GM12878 (cell line): ENCODE measurements at regions not wholly inside any gene's neighbourhood (a gene's known extent, or its start where the extent isn't known, plus 50 kb on each side); places are given as distances from the start of the nearest gene placed in this dataset.

Source experiments
- ATAC-seq: fragments of 200-7000 bp; cut with Tn5 transposase; 3 replicates; pipeline ENCODE4 v1.9.1; 2020; ENCODE audit warnings: mild to moderate bottlenecking, moderate library complexity
- BruUV-seq: library from RNA; stranded (reverse); fragments of 400-500 nt; replicated peaks from 2 replicates; lab custom pipeline; 2021; lab: Mats Ljungman, UMichigan
- CTCF ChIA-PET: fragments of 300-600 bp; sonication (Branson Sonifier 250); formaldehyde crosslinking; extraction: SDS; loops from one replicate; lab custom pipeline; 2021; ENCODE audit warnings: inconsistent platforms; lab: Yijun Ruan, JAX
- POLR2A ChIA-PET: fragments of 350-600 bp; formaldehyde crosslinking; extraction: SDS; loops from one replicate; lab custom pipeline; 2021; ENCODE audit warnings: inconsistent platforms; lab: Charles Lee
- RAD21 ChIA-PET: fragments of 300-600 bp; sonication (Branson Sonifier 250); formaldehyde crosslinking; loops from one replicate; lab custom pipeline; 2023; ENCODE audit warnings: antibody characterized with exemption; ENCODE audit not compliant: unreplicated experiment; lab: Charles Lee
- SMC1A ChIA-PET: fragments of 300-600 bp; sonication (Branson Sonifier 250); formaldehyde crosslinking; loops from one replicate; lab custom pipeline; 2023; ENCODE audit not compliant: unreplicated experiment, uncharacterized antibody; lab: Charles Lee
- DNase-seq: peaks from one replicate; pipeline ENCODE4 v3.0.0-alpha.2; 2011; ENCODE audit warnings: low read depth, low spot score
- FAIRE-seq: peaks from 3 replicates; lab custom pipeline; 2011; peaks lifted over from hg19 to GRCh38; lab: Jason Lieb, UNC
- H2AFZ ChIP-seq: 2 replicates; pipeline ENCODE4 v1.6.0; 2011; ENCODE audit warnings: low read depth, low read length, control low read depth; ENCODE audit not compliant: control insufficient read depth
- H3K27ac ChIP-seq: 2 replicates; pipeline ENCODE4 v1.5.1; 2011; ENCODE audit warnings: control low read depth; ENCODE audit not compliant: control insufficient read depth, insufficient read depth
- H3K27me3 ChIP-seq, 2 experiments: replicated peaks in 1 of 2; 2 replicates each; pipeline versions ENCODE4 v1.6.0 to v1.6.1; 2011; ENCODE audit warnings: low read length in 1 of 2; ENCODE audit not compliant: control insufficient read depth in 2 of 2, insufficient read depth in 2 of 2
- H3K36me3 ChIP-seq, 2 experiments: 2 replicates each; pipeline ENCODE4 v1.5.1; 2011; ENCODE audit warnings: low read length in 1 of 2; ENCODE audit not compliant: control insufficient read depth in 2 of 2, insufficient read depth in 2 of 2
- H3K4me1 ChIP-seq: 2 replicates; pipeline ENCODE4 v1.6.1; 2011; ENCODE audit warnings: mild to moderate bottlenecking, low read length, moderate library complexity, mixed read lengths; ENCODE audit not compliant: control insufficient read depth, insufficient read depth
- H3K4me2 ChIP-seq: 2 replicates; pipeline ENCODE4 v1.6.0; 2011; ENCODE audit warnings: control low read depth; ENCODE audit not compliant: control insufficient read depth, insufficient read depth
- H3K4me3 ChIP-seq: fragments of 200-600 bp; sonication (generic); 2 replicates; pipeline ENCODE4 v1.5.1; 2016
- H3K79me2 ChIP-seq: 2 replicates; pipeline ENCODE4 v1.6.0; 2011; ENCODE audit warnings: low read length; ENCODE audit not compliant: control insufficient read depth, insufficient read depth
- H3K9ac ChIP-seq: 2 replicates; pipeline ENCODE4 v1.8.0; 2011; ENCODE audit warnings: low read length, control low read depth, mixed read lengths; ENCODE audit not compliant: control insufficient read depth, insufficient read depth
- H3K9me3 ChIP-seq: replicated peaks from 3 replicates; pipeline ENCODE4 v1.5.1; 2011; ENCODE audit warnings: mild to moderate bottlenecking, low read length; ENCODE audit not compliant: control insufficient read depth, insufficient read depth
- H4K20me1 ChIP-seq: 2 replicates; pipeline ENCODE4 v1.6.0; 2011; ENCODE audit not compliant: control insufficient read depth, insufficient read depth
- ATF7 ChIP-seq: fragments of 450-650 bp; IDR thresholded peaks from 2 replicates; pipeline ENCODE4 v1.6.1; 2016; ENCODE audit warnings: low read depth, mild to moderate bottlenecking
- ETV6 ChIP-seq, 2 experiments: fragments of 450-650 bp in 1 of 2; IDR thresholded peaks in 1 of 2; conservative IDR thresholded peaks in 1 of 2; 2 replicates each; pipeline ENCODE4 v1.6.1; 2014; ENCODE audit warnings: antibody characterized with exemption in 1 of 2, borderline replicate concordance in 1 of 2, low read depth in 1 of 2, mild to moderate bottlenecking in 1 of 2, moderate library complexity in 1 of 2
- GABPA ChIP-seq: IDR thresholded peaks from 2 replicates; pipeline ENCODE4 v1.6.1; 2014; ENCODE audit warnings: antibody characterized with exemption, low read depth, mild to moderate bottlenecking, inconsistent platforms
- MEF2B ChIP-seq: fragments of 450-650 bp; IDR thresholded peaks from 2 replicates; pipeline ENCODE4 v1.6.1; 2018; ENCODE audit warnings: mild to moderate bottlenecking, moderate library complexity; ENCODE audit not compliant: partially characterized antibody, poor library complexity, severe bottlenecking
- MTA2 ChIP-seq: fragments of 450-650 bp; IDR thresholded peaks from 2 replicates; pipeline ENCODE4 v1.6.1; 2016; ENCODE audit warnings: low read depth, mild to moderate bottlenecking, moderate library complexity
- RAD21 ChIP-seq: IDR thresholded peaks from 2 replicates; pipeline ENCODE4 v1.6.1; 2011; ENCODE audit warnings: mild to moderate bottlenecking, low read depth, low read length, moderate library complexity; ENCODE audit not compliant: insufficient read depth
- SMAD5 ChIP-seq: IDR thresholded peaks from 2 replicates; pipeline ENCODE4 v1.6.1; 2016; ENCODE audit warnings: antibody characterized with exemption, low read depth
- SRF ChIP-seq, 2 experiments: IDR thresholded peaks; 2 replicates each; pipeline ENCODE4 v1.6.1; 2011; ENCODE audit warnings: low read depth in 2 of 2, low read length in 2 of 2, mild to moderate bottlenecking in 1 of 2, moderate library complexity in 1 of 2
- STAT1 ChIP-seq: fragments of 450-650 bp; conservative IDR thresholded peaks from 2 replicates; pipeline ENCODE4 v1.6.1; 2014; ENCODE audit warnings: antibody characterized with exemption, mild to moderate bottlenecking
- STAT3 ChIP-seq: IDR thresholded peaks from 2 replicates; pipeline ENCODE4 v1.6.1; 2011; ENCODE audit warnings: low read depth, low read length, improper control_type of control experiment
- TAF1 ChIP-seq: IDR thresholded peaks from 2 replicates; pipeline ENCODE4 v1.6.1; 2011; ENCODE audit warnings: mild to moderate bottlenecking, low read depth, low read length, borderline replicate concordance
- TCF12 ChIP-seq: IDR thresholded peaks from 2 replicates; pipeline ENCODE4 v1.6.1; 2011; ENCODE audit warnings: low read depth, mild to moderate bottlenecking, low read length
- WRNIP1 ChIP-seq: IDR thresholded peaks from 2 replicates; pipeline ENCODE4 v1.6.1; 2011; ENCODE audit warnings: low read depth, low read length, improper control_type of control experiment, borderline replicate concordance
- WGBS: methylation state at CpG from one replicate; pipeline ENCODE4 v1.1.6; 2016; ENCODE audit warnings: low lambda C conversion rate; ENCODE audit not compliant: insufficient replicate concordance, insufficient coverage; ENCODE audit errors: missing lambda C conversion rate; 5-methylcytosine and 5-hydroxymethylcytosine counted together
- in situ Hi-C: fragments of 300-500 bp; cut with MboI; formaldehyde crosslinking; loops from 9 replicates; pipeline ENCODE4 v1.14.3; 2018; ENCODE audit warnings: mixed read lengths
- intact Hi-C: fragments of 100-400 bp; cut with micrococcal nuclease; formaldehyde crosslinking; loops from one replicate; pipeline ENCODE4 v1.14.2; 2022; ENCODE audit not compliant: unreplicated experiment
- TF ChIP-seq, protein P1 (sequence below): fragments of 450-650 bp; conservative IDR thresholded peaks from 2 replicates; pipeline ENCODE4 v1.6.1; 2017; ENCODE audit warnings: mild to moderate bottlenecking, moderate library complexity
- TF ChIP-seq, protein P2 (sequence below): fragments of 450-650 bp; IDR thresholded peaks from 2 replicates; pipeline ENCODE4 v1.6.1; 2016; ENCODE audit warnings: mild to moderate bottlenecking, moderate library complexity, borderline replicate concordance
- TF ChIP-seq, protein P3 (sequence below): fragments of 450-650 bp; IDR thresholded peaks from 2 replicates; pipeline ENCODE4 v1.6.1; 2016; ENCODE audit warnings: mild to moderate bottlenecking

DNA sequence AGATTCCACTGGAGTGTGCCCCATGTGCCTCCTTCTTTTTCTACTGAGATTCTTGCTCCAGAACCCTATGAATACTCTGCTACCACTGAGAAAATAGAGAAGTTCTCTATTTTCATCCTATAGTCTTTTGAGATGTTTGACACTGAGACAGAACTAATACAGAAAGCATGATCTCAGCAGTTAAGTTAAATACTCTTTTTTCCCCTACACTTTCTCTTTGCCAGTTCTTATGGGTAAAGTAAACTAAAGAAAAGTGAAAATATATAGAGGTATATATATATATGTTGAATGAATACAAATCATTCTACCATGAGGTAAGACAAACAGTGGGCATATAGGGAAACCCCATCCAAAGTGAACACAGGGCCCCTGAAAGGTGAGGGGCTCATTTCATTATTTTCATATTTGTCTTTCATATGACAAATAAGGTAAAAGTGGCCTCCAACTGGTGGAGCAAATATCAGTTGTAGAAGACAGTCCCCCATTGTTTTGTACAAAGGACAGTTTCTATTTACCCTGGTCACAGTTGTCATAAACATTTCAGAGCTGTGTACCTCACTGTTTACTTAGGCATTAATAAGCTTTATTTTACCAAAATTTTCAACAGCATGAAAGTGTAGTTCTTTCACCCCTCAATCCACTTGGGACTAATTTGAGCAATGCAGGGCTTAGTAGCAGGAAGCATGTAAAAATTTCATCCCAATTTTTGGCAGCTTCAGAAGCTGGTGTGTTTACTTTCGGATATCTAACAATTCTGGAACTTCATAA lies 188.3 kb upstream of the MARCKS start:
- H2AFZ ChIP-seq = peak overlapping the region; percentile 41; the same call in 1 of the 2 replicates
- ChIA-PET CTCF (interaction anchor here (0.8 to 1.5 kb wide), 7 partner anchors 9 to 362 kb away, joined by 3 to 4 read pairs (median 3); no protein-coding TSS in a partner anchor), RAD21 (interaction anchor here (0.8 to 4.4 kb wide), 13 partner anchors 8 to 190 kb away, joined by 3 to 32 read pairs (median 5); no protein-coding TSS in a partner anchor), SMC1A (interaction anchor here (0.8 to 19.1 kb wide), 20 partner anchors 7 to 190 kb away, joined by 3 to 234 read pairs (median 3); no protein-coding TSS in a partner anchor), POLR2A (interaction anchor here (0.5 to 3.6 kb wide), 6 partner anchors 8 to 32 kb away, joined by 3 to 15 read pairs (median 5); no protein-coding TSS in a partner anchor)
- no peak overlapping the region for H3K4me3 ChIP-seq
- no TSS peak for BruUV-seq
- H3K4me2 ChIP-seq = no peak overlapping the region
- H3K79me2 ChIP-seq = no peaks in the 10 kb centered on the region
- H3K27me3 ChIP-seq = no peaks in the 10 kb centered on the region
- peak overlapping the region; percentile 23; the same call in 1 of the 2 replicates for H3K27ac ChIP-seq
- no peak overlapping the region for H3K9ac ChIP-seq
- no peak for DNase-seq
- peaks cover 27% of the 10 kb centered on the region for H3K4me1 ChIP-seq
- intact Hi-C loops (no loop called here), in situ Hi-C loops (no loop called here)
- no peaks in the 10 kb centered on the region for H3K36me3 ChIP-seq
- H4K20me1 ChIP-seq = no peaks in the 10 kb centered on the region
- FAIRE-seq = peak; percentile 74
- ATAC-seq = peak; percentile 80
- no peaks in the 10 kb centered on the region for H3K9me3 ChIP-seq
- WGBS = 100% methylated on average over 1 of the region's 1 CpG
- TF ChIP-seq STAT1 (no peak), TCF12 (no peak), MTA2 (peak; percentile 30; the same call in 1 of the 2 replicates), SRF (IDR thresholded peaks at IDR 0.05; ENCODE audit: low read depth in 2 of 2, low read length in 2 of 2) (0 out of 4 replicates have a peak, but pooled peaks of 1 of the 2 experiments have one; percentile 53), RAD21 (no peak), TAF1 (no peak), WRNIP1 (no peak), GABPA (peak; percentile 17; the same call in 1 of the 2 replicates), ATF7 (peak; percentile 59), SMAD5 (no peak), ETV6 (conservative IDR thresholded peaks at IDR 0.05 in 1 of 2, IDR thresholded peaks at IDR 0.05 in 1 of 2; ENCODE audit: borderline replicate concordance in 1 of 2, low read depth in 1 of 2) (no peak), MEF2B (peak; percentile 19), STAT3 (no peak)
- TF ChIP-seq, protein P1, sequence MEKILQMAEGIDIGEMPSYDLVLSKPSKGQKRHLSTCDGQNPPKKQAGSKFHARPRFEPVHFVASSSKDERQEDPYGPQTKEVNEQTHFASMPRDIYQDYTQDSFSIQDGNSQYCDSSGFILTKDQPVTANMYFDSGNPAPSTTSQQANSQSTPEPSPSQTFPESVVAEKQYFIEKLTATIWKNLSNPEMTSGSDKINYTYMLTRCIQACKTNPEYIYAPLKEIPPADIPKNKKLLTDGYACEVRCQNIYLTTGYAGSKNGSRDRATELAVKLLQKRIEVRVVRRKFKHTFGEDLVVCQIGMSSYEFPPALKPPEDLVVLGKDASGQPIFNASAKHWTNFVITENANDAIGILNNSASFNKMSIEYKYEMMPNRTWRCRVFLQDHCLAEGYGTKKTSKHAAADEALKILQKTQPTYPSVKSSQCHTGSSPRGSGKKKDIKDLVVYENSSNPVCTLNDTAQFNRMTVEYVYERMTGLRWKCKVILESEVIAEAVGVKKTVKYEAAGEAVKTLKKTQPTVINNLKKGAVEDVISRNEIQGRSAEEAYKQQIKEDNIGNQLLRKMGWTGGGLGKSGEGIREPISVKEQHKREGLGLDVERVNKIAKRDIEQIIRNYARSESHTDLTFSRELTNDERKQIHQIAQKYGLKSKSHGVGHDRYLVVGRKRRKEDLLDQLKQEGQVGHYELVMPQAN = no peak
- TF ChIP-seq, protein P2, sequence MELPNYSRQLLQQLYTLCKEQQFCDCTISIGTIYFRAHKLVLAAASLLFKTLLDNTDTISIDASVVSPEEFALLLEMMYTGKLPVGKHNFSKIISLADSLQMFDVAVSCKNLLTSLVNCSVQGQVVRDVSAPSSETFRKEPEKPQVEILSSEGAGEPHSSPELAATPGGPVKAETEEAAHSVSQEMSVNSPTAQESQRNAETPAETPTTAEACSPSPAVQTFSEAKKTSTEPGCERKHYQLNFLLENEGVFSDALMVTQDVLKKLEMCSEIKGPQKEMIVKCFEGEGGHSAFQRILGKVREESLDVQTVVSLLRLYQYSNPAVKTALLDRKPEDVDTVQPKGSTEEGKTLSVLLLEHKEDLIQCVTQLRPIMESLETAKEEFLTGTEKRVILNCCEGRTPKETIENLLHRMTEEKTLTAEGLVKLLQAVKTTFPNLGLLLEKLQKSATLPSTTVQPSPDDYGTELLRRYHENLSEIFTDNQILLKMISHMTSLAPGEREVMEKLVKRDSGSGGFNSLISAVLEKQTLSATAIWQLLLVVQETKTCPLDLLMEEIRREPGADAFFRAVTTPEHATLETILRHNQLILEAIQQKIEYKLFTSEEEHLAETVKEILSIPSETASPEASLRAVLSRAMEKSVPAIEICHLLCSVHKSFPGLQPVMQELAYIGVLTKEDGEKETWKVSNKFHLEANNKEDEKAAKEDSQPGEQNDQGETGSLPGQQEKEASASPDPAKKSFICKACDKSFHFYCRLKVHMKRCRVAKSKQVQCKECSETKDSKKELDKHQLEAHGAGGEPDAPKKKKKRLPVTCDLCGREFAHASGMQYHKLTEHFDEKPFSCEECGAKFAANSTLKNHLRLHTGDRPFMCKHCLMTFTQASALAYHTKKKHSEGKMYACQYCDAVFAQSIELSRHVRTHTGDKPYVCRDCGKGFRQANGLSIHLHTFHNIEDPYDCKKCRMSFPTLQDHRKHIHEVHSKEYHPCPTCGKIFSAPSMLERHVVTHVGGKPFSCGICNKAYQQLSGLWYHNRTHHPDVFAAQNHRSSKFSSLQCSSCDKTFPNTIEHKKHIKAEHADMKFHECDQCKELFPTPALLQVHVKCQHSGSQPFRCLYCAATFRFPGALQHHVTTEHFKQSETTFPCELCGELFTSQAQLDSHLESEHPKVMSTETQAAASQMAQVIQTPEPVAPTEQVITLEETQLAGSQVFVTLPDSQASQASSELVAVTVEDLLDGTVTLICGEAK = no peak
- TF ChIP-seq, protein P3, sequence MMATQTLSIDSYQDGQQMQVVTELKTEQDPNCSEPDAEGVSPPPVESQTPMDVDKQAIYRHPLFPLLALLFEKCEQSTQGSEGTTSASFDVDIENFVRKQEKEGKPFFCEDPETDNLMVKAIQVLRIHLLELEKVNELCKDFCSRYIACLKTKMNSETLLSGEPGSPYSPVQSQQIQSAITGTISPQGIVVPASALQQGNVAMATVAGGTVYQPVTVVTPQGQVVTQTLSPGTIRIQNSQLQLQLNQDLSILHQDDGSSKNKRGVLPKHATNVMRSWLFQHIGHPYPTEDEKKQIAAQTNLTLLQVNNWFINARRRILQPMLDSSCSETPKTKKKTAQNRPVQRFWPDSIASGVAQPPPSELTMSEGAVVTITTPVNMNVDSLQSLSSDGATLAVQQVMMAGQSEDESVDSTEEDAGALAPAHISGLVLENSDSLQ = no peak
